A673 (cell line): ENCODE measurements at regions not wholly inside any gene's neighbourhood (a gene's known extent, or its start where the extent isn't known, plus 50 kb on each side); places are given as distances from the start of the nearest gene placed in this dataset.

Experiments used
- BruUV-seq: library from RNA; stranded (reverse); fragments of 400-500 nt; replicated peaks from 2 replicates; lab custom pipeline; 2021; lab: Mats Ljungman, UMichigan
- CTCF ChIA-PET: fragments of 300-600 bp; sonication (Branson Sonifier 250); formaldehyde crosslinking; loops from one replicate; lab custom pipeline; 2022; ENCODE audit warnings: antibody characterized with exemption; lab: Charles Lee
- POLR2A ChIA-PET: fragments of 300-600 bp; sonication (Branson Sonifier 250); formaldehyde crosslinking; loops from one replicate; lab custom pipeline; 2022; ENCODE audit warnings: antibody characterized with exemption; ENCODE audit not compliant: low non-redundant PET; lab: Charles Lee
- DNase-seq: peaks from one replicate; pipeline ENCODE4 v3.0.0-alpha.2; 2015; ENCODE audit warnings: low spot score
- H3K27ac ChIP-seq: fragments of 200-600 bp; sonication (generic); 2 replicates; pipeline ENCODE4 v1.5.1; 2016; ENCODE audit warnings: mixed run types, low read depth, mild to moderate bottlenecking, mixed read lengths, antibody characterized with exemption, low read length; ENCODE audit not compliant: poor library complexity, severe bottlenecking
- H3K27me3 ChIP-seq: fragments of 200-600 bp; sonication (generic); replicated peaks from 2 replicates; pipeline ENCODE4 v1.6.1; 2017; ENCODE audit warnings: mixed run types, low read depth, mild to moderate bottlenecking, mixed read lengths, antibody characterized with exemption, low read length; ENCODE audit not compliant: insufficient read depth, poor library complexity
- H3K36me3 ChIP-seq: fragments of 200-600 bp; sonication (generic); 2 replicates; pipeline ENCODE4 v1.6.1; 2016; ENCODE audit warnings: mixed run types, mild to moderate bottlenecking, mixed read lengths, antibody characterized with exemption, low read length; ENCODE audit not compliant: insufficient read depth, poor library complexity, severe bottlenecking
- H3K4me1 ChIP-seq: fragments of 200-600 bp; sonication (generic); 2 replicates; pipeline ENCODE4 v1.6.1; 2017; ENCODE audit warnings: mixed run types, mild to moderate bottlenecking, mixed read lengths, antibody characterized with exemption, low read length; ENCODE audit not compliant: insufficient read depth, poor library complexity, severe bottlenecking
- H3K4me3 ChIP-seq: fragments of 200-600 bp; sonication (generic); 2 replicates; pipeline ENCODE4 v1.5.1; 2016; ENCODE audit warnings: low read depth, mixed run types, mild to moderate bottlenecking, mixed read lengths, low read length; ENCODE audit not compliant: poor library complexity, severe bottlenecking
- H3K9me3 ChIP-seq: fragments of 200-600 bp; sonication (generic); 2 replicates; pipeline ENCODE4 v1.6.1; 2016; ENCODE audit warnings: mixed run types, low read depth, mild to moderate bottlenecking, mixed read lengths, antibody characterized with exemption, low read length; ENCODE audit not compliant: poor library complexity, severe bottlenecking
- EZH2 ChIP-seq: fragments of 200-600 bp; sonication (generic); IDR thresholded peaks from 2 replicates; pipeline ENCODE4 v1.6.1; 2017; ENCODE audit warnings: borderline replicate concordance, low read depth, mild to moderate bottlenecking, mixed read lengths, antibody characterized with exemption, low read length; ENCODE audit not compliant: poor library complexity, severe bottlenecking
- intact Hi-C: fragments of 100-400 bp; cut with micrococcal nuclease; formaldehyde crosslinking; loops from one replicate; pipeline ENCODE4 v1.10.0; 2022; ENCODE audit not compliant: unreplicated experiment
- TF ChIP-seq, protein P1 (sequence below): fragments of 300-800, 200-600 bp; sonication (generic); conservative IDR thresholded peaks from 2 replicates; pipeline ENCODE4 v1.5.1; 2017; ENCODE audit warnings: low read depth, mild to moderate bottlenecking, antibody characterized with exemption, low read length, moderate library complexity, mixed read lengths

GRCh38 chr1:238492271-238492670, 601.5 kb upstream of the ZP4 start:
- BruUV-seq: no TSS peak
- no peak for DNase-seq
- intact Hi-C loops: no loop called here
- Histone ChIP-seq H3K4me3 (no peak overlapping the region), H3K9me3 (no peaks in the 10 kb centered on the region), H3K27me3 (no peaks in the 10 kb centered on the region), H3K36me3 (no peaks in the 10 kb centered on the region), H3K27ac (no peak overlapping the region), H3K4me1 (no peaks in the 10 kb centered on the region)
- ChIA-PET CTCF (no interaction called here), POLR2A (no interaction called here)
- no peak for TF ChIP-seq EZH2
- TF ChIP-seq, protein P1, sequence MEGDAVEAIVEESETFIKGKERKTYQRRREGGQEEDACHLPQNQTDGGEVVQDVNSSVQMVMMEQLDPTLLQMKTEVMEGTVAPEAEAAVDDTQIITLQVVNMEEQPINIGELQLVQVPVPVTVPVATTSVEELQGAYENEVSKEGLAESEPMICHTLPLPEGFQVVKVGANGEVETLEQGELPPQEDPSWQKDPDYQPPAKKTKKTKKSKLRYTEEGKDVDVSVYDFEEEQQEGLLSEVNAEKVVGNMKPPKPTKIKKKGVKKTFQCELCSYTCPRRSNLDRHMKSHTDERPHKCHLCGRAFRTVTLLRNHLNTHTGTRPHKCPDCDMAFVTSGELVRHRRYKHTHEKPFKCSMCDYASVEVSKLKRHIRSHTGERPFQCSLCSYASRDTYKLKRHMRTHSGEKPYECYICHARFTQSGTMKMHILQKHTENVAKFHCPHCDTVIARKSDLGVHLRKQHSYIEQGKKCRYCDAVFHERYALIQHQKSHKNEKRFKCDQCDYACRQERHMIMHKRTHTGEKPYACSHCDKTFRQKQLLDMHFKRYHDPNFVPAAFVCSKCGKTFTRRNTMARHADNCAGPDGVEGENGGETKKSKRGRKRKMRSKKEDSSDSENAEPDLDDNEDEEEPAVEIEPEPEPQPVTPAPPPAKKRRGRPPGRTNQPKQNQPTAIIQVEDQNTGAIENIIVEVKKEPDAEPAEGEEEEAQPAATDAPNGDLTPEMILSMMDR: no peak

DNA sequence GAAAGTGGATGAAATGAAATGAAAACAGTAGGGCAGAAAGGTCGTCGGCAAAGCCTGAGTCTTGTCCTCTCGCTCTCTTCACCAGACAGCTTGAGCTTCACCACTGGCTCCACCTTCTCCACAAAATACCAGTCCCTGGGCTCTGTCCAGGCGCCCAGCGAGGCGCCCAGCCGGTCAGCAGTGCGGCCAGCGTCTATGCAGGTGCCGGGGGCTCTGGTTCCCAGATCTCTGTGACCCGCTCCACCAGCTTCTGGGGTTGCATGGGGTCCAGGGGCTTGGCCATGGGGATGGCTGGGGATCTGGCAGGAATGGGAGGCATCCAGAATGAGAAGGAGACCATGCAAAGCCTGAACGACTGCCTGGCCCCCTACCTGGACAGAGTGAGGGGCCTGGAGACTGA, 600.5 kb upstream of the ZP4 start:
- no peak for DNase-seq
- intact Hi-C loops: no loop called here
- H3K4me1 ChIP-seq: no peaks in the 10 kb centered on the region
- no peaks in the 10 kb centered on the region for H3K9me3 ChIP-seq
- TF ChIP-seq, protein P1: no peak
- no peak for TF ChIP-seq EZH2
- no peaks in the 10 kb centered on the region for H3K27me3 ChIP-seq
- no peak overlapping the region for H3K27ac ChIP-seq
- ChIA-PET POLR2A (no interaction called here), CTCF (no interaction called here)
- H3K4me3 ChIP-seq: no peak overlapping the region
- no TSS peak for BruUV-seq
- H3K36me3 ChIP-seq: no peaks in the 10 kb centered on the region

GRCh38 chr1:238489006-238489405, 598.3 kb upstream of the ZP4 start:
- Histone ChIP-seq H3K4me1 (no peaks in the 10 kb centered on the region), H3K4me3 (no peak overlapping the region), H3K27me3 (no peaks in the 10 kb centered on the region), H3K27ac (no peak overlapping the region), H3K36me3 (no peaks in the 10 kb centered on the region), H3K9me3 (no peaks in the 10 kb centered on the region)
- CTCF ChIA-PET: no interaction called here
- no peak for DNase-seq
- intact Hi-C loops: no loop called here
- TF ChIP-seq, protein P1: no peak
- TF ChIP-seq EZH2: no peak
- POLR2A ChIA-PET: no interaction called here
- BruUV-seq: no TSS peak
